Medulla oblongata (tissue), 1 donor: ENCODE measurements at regions not wholly inside any gene's neighbourhood (a gene's known extent, or its start where the extent isn't known, plus 50 kb on each side); places are given as distances from the start of the nearest gene placed in this dataset.

Source experiments
- DNase-seq: peaks from one replicate; pipeline ENCODE4 v3.0.0-alpha.2; 2015; ENCODE audit errors: extremely low spot score

- no peak for DNase-seq
Measured at GRCh38 chr14:98607341-98607910, 664.6 kb downstream of the BCL11B start.

DNA sequence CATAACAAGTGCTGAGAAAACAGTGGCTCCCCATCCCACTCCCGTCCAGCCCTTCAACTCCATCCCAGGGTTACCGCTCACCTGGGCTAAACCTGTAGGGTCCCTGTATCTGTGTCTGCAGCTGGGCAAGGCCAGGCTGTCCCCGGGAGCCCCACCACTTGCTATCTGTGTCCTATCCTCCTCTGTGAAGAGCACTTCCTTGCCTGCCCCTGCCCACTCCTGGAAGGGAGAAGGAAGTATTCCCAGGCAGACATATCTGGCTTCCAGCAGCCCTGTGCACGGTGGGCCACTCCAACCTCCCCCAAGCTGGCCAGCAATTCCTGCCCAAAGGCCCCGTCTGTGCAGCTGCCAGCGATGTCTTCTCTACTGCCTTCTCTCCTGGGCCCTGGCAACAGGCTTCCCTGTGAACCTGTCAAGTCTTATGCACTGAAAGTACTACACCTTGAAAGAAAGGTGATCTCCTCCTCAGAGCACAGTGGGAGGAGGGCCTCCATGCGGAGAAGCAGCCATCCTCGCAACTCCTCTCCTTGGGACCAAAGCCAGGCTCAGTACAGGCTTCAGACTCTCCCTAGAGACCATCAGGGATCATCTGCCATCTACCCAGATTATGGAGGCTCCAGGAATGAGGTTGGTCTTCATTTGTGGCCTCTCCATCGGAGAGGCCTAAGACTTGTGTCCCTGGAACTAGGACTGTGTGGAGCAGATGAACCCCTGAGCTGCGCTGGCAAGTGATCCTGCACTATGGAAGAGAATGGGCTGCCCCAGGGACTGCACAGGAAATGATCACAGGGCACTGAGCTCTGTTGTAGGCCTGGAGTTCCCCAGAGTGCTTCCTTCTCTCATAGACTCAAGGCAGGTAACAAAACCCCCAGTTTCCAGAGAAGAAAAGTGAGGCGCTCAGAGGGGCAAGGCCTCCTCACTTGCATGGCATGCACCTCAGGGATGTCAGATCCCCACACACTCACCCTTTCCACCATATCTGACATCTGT lies 663.6 kb downstream of the BCL11B start:
- no peak for DNase-seq

GRCh38 chr14:98612434-98613200 lies 659.4 kb downstream of the BCL11B start:
- DNase-seq = no peak

GRCh38 chr14:98614741-98615140 lies 657.3 kb downstream of the BCL11B start:
- DNase-seq = no peak

GRCh38 chr14:98622208-98623051 lies 649.6 kb downstream of the BCL11B start:
- DNase-seq = no peak

DNA sequence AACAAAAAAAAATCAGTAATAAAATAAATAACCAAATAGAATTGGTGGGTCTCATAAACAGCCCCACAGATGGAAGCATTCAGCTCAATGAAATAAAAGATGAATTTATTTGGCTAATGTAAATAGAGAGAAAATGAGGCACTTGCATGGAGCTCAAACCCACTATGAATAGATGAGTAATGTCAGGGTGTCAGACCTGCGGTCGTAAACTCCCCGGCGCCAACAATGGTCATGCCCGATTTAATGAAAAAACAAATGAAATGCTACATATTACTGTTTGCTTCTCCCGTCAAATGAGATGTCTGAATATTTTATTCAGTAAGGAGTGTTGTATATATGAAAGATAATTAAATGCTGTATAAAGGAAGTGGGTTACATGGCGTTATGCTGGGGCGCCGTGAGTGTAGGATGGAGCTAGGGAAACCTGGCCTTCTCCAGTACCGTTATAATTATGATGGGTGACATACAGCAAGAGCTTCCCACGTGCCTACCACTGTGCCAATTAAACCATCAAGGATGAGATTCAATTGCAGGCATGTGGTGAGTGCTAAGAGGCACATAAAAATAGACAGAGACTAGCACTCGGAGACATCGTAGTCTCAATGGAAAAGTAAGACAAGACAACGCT lies 648.1 kb downstream of the BCL11B start:
- DNase-seq = no peak

GRCh38 chr14:98633380-98633779 lies 638.6 kb downstream of the BCL11B start:
- peak; percentile 93 for DNase-seq

- DNase-seq = peak; percentile 7
Measured at GRCh38 chr14:98634043-98634820, 637.8 kb downstream of the BCL11B start.

DNA sequence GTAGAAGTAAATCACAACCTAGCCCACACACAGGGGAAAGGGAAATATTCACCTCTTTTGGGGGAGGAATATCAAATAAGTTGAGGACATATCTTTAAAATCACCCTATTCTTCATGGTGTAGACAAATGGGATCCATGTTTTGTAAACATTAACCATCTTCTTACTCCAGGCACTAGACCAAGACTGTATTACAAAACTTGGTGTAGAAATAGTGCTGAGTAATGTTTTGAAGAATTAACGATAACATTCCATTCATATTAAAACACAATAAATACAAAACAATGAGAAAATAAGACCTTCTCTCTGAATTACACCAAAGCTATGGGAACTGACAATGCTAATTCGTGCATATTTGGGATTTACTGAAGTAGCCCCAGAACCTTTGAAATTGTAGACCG lies 633.6 kb downstream of the BCL11B start:
- no peak for DNase-seq

DNA sequence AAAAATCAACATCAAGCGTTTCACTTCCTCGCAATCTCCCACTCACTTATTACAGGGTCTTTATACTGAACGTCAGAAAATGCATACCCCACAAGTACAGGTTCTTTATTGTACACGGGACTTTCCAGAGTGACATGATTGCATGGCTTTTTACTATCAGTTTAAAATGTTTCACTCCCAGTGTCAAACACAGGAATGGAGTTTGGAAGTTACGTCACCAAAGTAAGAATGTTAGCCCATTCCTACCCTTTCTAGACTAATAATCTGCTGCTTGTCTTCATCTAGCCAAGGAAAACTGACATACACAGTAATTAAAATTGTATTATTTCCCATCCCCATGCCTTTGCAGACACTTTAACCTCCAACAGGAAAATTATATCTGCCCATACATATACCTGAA lies 624.2 kb downstream of the BCL11B start:
- DNase-seq = no peak

DNA sequence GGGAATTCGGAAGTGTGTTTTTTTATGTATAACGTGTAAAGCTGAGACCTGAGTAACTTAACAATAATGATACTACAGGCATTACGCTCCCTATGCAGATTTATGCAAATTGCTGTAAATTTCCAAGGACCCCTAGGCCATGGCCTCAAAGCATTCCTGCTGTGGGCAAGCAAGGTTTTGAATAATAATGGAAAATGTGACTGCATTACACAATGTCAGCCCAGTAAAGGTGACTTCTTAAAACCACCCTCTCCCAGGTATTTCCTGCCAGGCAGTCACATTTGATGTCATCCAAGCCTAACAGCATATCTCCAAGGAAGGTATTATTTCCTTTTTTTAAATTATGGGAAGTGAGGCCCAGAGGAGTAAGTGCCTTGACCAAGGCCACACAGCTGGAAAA lies 621.0 kb downstream of the BCL11B start:
- DNase-seq = no peak

DNA sequence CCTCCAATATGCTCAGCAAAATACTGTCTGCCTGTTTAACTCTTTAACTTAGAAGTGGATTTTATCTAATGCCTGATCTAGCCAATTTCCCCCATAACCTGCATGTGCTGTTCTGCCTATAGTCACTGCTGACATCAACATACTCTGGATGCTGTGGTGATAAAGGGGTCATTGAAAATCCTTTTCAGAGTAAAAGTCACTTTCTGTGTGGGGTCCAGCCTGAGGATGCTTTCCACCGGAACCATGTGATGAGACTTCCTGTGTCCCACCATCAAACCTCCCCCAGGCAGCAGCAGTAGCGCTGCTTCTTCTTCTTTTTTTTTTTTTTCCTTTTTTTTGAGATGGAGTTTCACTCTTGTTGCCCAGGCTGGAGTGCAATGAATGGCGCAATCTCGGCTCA lies 607.0 kb downstream of the BCL11B start:
- no peak for DNase-seq

- no peak for DNase-seq
Measured at GRCh38 chr14:98666545-98666944, 605.5 kb downstream of the BCL11B start.

- no peak for DNase-seq
Measured at GRCh38 chr14:98682033-98682432, 590.0 kb downstream of the BCL11B start.

GRCh38 chr14:98682726-98683125 lies 589.3 kb downstream of the BCL11B start:
- DNase-seq = no peak

DNA sequence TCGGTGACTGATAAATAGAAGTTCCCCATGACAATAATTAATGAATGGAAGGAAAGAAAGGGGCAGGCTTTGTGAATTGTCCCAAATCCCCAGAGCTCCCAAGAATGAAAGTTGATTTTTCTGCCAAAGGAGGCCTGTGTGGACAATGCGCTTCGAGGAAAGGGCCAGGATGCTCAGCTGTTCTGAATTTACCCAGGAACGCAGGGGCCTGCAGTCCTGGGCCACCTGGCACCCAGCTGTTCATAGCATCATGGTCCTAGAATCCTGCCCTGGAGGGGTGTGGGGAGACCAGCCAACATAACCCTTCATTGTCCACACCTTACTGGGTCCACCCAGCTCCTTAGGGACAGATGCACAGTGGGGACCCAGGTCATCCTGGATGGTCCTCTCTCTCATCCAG lies 587.5 kb downstream of the BCL11B start:
- DNase-seq = no peak

GRCh38 chr14:98685725-98686124 lies 586.3 kb downstream of the BCL11B start:
- DNase-seq = peak; percentile 26

GRCh38 chr14:98688446-98688845 lies 583.6 kb downstream of the BCL11B start:
- DNase-seq = no peak

DNA sequence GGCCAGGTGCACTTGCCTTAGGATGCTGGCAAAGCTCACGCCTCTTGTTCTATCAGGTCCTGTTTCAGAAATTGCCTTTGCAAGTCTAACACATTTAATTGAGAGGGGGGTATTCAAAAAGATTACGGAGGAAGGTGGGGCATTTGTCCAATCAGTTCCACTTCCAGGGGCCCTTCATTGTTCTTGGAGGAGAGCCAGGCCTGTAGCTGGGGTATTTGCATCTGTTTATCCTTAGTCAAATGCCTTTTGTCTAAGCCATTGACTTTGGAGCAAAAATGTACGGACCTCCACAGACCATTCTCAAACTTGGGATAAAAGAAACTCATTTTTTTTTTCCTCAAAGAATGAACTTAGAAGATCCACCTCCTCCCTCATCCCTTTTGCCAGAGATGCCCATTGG lies 582.0 kb downstream of the BCL11B start:
- DNase-seq = no peak

DNA sequence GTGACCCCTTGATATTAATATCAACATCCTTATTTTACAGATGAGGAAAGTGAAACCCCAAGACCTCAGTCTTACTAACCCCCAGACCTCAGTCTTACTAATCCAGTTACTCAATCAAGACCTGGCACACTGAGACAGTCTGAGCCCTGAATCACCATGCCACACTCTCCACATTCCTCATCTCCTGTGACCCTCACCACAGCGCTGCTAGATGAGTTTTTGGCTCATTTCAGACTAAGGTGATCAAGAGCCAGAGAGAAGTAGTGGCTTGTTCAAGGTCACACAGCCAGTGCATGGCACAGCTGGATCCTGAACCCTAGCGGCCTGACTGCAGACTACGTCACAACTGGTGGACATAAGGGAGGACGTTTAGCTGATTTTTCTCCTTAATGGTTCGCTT lies 579.2 kb downstream of the BCL11B start:
- no peak for DNase-seq
